Gastrocnemius medialis (tissue), 4 donors: ENCODE measurements at regions not wholly inside any gene's neighbourhood (a gene's known extent, or its start where the extent isn't known, plus 50 kb on each side); places are given as distances from the start of the nearest gene placed in this dataset.
"Not testable (repeated sequence)": the region's sequence is repeated elsewhere in the genome, so short reads cannot be mapped to it uniquely, and the experiment has no call there.

Source experiments
- ATAC-seq, 2 donors: fragments of 150-250 bp; one replicate each; pipeline ENCODE4 v1.9.1; 2016
- DNase-seq, 2 donors: peaks; one replicate each; pipeline ENCODE4 v3.0.0-alpha.2; 2019
- H3K27ac ChIP-seq, 4 donors: fragments of 200-600 bp; sonication (generic); 1 replicate in 1 of 4; 2 replicates in 3 of 4; pipeline ENCODE4 v1.5.1; 2016 to 2018; ENCODE audit warnings: mild to moderate bottlenecking in 2 of 4, moderate library complexity in 1 of 4
- H3K27me3 ChIP-seq, 3 donors: fragments of 200-600 bp; sonication (generic) in 2 of 3; 1 replicate in 1 of 3; 2 replicates in 2 of 3; pipeline versions ENCODE4 v1.5.1 to v1.6.0; 2016 to 2019; ENCODE audit warnings: mild to moderate bottlenecking in 1 of 3, moderate library complexity in 1 of 3
- H3K36me3 ChIP-seq, 2 donors: fragments of 200-600 bp; sonication (generic) in 1 of 2; one replicate each; pipeline ENCODE4 v1.5.1; 2017 to 2018
- H3K4me1 ChIP-seq, 2 donors: fragments of 200-600 bp; sonication (generic) in 1 of 2; one replicate each; pipeline ENCODE4 v1.5.1; 2016 to 2017; ENCODE audit warnings: mild to moderate bottlenecking in 2 of 2
- H3K4me3 ChIP-seq, 4 donors: fragments of 200-600 bp; sonication (generic) in 3 of 4; 1 replicate in 1 of 4; 2 replicates in 3 of 4; pipeline ENCODE4 v1.5.1; 2016 to 2019; ENCODE audit warnings: mild to moderate bottlenecking in 2 of 4
- H3K9me3 ChIP-seq, 3 donors: fragments of 200-600 bp; sonication (generic) in 2 of 3; 1 replicate in 1 of 3; 2 replicates in 2 of 3; pipeline ENCODE4 v1.5.1; 2016 to 2019
- POLR2A ChIP-seq, 2 donors: fragments of 450-650 bp; IDR thresholded peaks; one replicate each; pipeline ENCODE4 v1.6.1; 2017; ENCODE audit warnings: antibody characterized with exemption in 2 of 2, mild to moderate bottlenecking in 2 of 2, moderate library complexity in 2 of 2
- in situ Hi-C, 4 donors: fragments of 200-750 bp; cut with MboI; loops; one replicate each; pipeline versions ENCODE4 v1.15.0 to v1.8.0; 2017; ENCODE audit warnings: low sequenced_read_pairs in 4 of 4
- intact Hi-C: fragments of 100-400 bp; cut with DNase I; formaldehyde crosslinking; loops from one replicate; pipeline ENCODE4 v1.15.1; 2023; ENCODE audit warnings: low total_unique reads
- TF ChIP-seq, protein P1 (sequence below), 5 experiments: fragments of 450-650 bp in 3 of 5; fragments of 200-600 bp in 2 of 5; sonication (generic) in 2 of 5; IDR thresholded peaks in 4 of 5; conservative IDR thresholded peaks in 1 of 5; 1 replicate in 4 of 5; 2 replicates in 1 of 5; pipeline ENCODE4 v1.5.1; 2016 to 2019; ENCODE audit warnings: antibody characterized with exemption in 5 of 5, mild to moderate bottlenecking in 3 of 5, moderate library complexity in 3 of 5

DNA sequence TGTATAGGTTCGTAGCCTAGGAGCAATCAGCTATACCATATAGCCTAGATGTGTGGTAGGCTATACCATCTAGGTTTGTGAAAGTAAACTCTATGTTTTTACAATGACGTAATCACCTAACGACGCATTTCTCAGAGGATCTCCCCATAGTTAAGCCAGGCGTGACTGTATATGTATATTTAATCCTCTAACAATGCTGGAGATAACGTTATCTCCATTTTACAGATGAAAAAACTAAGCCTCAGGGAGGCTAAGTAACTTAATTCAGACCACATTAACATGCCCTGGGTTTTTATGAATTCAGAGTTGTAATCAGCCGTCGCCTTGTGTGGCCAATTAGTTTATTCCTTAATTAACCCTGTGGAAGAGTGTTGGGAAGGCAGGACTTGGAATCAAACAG, 107.7 kb upstream of the PLXNA2 start:
- ATAC-seq (no peak), DNase-seq (no peak)
- H3K4me3 ChIP-seq = no peak overlapping the region
- no peaks in the 10 kb centered on the region for H3K36me3 ChIP-seq
- intact Hi-C loops (no loop called here), in situ Hi-C loops (no loop called here)
- H3K4me1 ChIP-seq = no peaks in the 10 kb centered on the region
- TF ChIP-seq POLR2A (IDR thresholded peaks at IDR 0.05) = no peak
- TF ChIP-seq, protein P1, sequence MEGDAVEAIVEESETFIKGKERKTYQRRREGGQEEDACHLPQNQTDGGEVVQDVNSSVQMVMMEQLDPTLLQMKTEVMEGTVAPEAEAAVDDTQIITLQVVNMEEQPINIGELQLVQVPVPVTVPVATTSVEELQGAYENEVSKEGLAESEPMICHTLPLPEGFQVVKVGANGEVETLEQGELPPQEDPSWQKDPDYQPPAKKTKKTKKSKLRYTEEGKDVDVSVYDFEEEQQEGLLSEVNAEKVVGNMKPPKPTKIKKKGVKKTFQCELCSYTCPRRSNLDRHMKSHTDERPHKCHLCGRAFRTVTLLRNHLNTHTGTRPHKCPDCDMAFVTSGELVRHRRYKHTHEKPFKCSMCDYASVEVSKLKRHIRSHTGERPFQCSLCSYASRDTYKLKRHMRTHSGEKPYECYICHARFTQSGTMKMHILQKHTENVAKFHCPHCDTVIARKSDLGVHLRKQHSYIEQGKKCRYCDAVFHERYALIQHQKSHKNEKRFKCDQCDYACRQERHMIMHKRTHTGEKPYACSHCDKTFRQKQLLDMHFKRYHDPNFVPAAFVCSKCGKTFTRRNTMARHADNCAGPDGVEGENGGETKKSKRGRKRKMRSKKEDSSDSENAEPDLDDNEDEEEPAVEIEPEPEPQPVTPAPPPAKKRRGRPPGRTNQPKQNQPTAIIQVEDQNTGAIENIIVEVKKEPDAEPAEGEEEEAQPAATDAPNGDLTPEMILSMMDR (IDR thresholded peaks at IDR 0.05 in 4 of 5, conservative IDR thresholded peaks at IDR 0.05 in 1 of 5) = no peak
- H3K27me3 ChIP-seq = no peaks in the 10 kb centered on the region
- no peaks in the 10 kb centered on the region for H3K9me3 ChIP-seq
- H3K27ac ChIP-seq = no peak overlapping the region

DNA sequence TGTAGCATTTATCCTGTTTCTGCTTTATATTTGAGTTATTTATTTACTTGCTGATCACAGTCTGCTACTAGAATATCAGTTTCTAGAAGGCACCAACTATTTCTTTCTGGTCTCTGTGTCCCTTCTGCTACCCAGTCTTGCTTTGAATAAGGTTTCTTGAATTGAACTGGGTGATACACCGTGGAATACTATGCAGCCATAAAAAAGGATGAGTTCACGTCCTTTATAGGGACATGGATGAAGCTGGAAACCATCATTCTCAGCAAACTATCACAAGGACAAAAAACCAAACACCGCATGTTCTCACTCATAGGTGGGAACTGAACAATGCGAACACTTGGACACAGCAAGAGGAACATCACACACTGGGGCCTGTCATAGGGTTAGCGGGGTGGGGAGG, 109.6 kb upstream of the PLXNA2 start:
- intact Hi-C loops, H3K4me3 ChIP-seq, H3K27me3 ChIP-seq, H3K9me3 ChIP-seq, DNase-seq, ATAC-seq, in situ Hi-C loops, H3K27ac ChIP-seq, H3K36me3 ChIP-seq, H3K4me1 ChIP-seq: not testable (repeated sequence)

DNA sequence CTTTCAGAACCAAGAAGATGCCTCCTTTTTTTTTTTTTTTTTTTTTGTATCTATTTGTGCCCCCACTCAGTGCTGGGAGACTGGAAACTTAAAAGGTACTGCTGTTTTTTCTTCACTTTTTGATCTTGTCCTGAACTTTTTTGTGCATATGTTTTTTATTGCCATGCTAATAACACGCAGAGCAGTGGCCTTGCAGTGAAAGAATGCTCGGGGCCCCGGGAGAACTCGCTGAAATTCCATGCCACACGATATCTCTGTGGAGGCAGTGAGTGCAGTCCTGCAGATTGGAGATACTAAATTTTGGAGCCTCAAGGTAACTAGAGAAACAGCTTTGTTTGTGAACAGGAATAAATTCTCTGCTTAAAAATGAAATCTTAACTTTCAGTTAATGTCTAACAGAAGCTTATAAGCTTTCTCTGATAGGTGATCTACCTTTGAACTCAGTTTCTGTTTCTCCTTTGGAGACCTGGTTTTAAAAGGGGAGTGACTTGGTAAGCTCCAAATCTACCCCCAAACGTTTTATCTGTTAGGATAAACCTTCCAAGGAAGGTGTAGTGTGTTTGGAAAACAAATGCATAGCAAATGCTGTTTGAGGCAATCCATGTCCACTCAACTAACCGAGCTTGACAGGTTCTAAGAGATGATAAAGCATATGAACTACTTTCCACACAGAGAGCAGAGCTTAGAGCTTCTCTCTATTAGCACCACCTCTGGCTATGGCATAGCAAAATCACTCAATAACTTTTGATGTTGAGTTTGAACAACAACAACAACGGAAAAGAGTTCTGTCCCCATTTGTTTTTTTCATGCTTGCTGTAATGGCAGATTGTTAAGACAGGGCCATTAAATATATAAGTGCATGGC, 113.7 kb upstream of the PLXNA2 start:
- intact Hi-C loops (no loop called here), in situ Hi-C loops (no loop called here)
- Histone ChIP-seq H3K36me3 (no peaks in the 10 kb centered on the region), H3K4me1 (no peaks in the 10 kb centered on the region), H3K9me3 (no peaks in the 10 kb centered on the region), H3K4me3 (no peak overlapping the region), H3K27me3 (no peaks in the 10 kb centered on the region), H3K27ac (no peak overlapping the region)
- TF ChIP-seq, protein P1 (IDR thresholded peaks at IDR 0.05 in 4 of 5, conservative IDR thresholded peaks at IDR 0.05 in 1 of 5) = no peak
- TF ChIP-seq POLR2A (IDR thresholded peaks at IDR 0.05) = no peak
- DNase-seq (no peak), ATAC-seq (no peak)

DNA sequence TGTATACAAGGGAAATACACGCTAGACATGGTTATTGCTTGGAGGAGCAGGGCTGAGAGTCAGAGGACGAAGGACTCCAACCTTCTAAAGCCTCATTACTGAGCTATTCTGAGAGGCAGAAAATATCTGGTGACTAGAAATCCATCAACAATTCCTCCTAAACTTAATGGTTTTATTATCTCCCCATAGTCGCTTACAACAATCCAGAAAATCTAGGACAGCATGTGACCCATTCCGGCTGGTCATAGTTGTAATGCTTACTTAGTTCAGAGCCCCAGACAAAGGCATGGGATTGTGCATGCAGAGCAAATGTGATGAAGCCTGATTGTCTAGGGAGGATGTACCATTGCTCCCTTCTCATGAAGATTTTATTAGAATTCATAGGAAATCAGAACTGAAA, 114.5 kb upstream of the PLXNA2 start:
- Histone ChIP-seq H3K27ac (no peak overlapping the region), H3K4me1 (no peaks in the 10 kb centered on the region), H3K36me3 (no peaks in the 10 kb centered on the region), H3K4me3 (no peak overlapping the region), H3K9me3 (no peaks in the 10 kb centered on the region), H3K27me3 (no peaks in the 10 kb centered on the region)
- intact Hi-C loops = no loop called here
- ATAC-seq (no peak), DNase-seq (no peak)
- no peak for TF ChIP-seq POLR2A (IDR thresholded peaks at IDR 0.05)
- TF ChIP-seq, protein P1 (IDR thresholded peaks at IDR 0.05 in 4 of 5, conservative IDR thresholded peaks at IDR 0.05 in 1 of 5) = no peak
- in situ Hi-C loops = no loop called here

DNA sequence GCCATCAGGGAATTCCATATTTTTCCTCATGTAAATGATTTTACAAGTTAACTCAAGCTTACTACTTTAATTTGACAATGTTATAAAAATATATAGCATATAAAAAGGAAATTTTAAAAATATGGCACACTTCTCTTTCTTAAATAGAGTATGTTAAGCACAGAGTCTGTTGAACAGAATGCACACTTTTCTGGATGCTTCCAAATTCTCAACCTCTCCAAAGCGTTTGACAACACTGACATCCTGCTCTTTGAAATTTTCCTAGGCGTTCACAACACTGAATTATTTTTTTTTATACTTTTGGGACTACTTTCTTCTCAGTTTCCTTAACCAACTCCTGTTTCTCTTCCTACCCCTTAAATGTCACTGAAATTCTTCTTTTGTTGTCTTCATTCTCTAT, 117.8 kb upstream of the PLXNA2 start:
- DNase-seq (no peak), ATAC-seq (no peak)
- intact Hi-C loops = no loop called here
- TF ChIP-seq, protein P1 (IDR thresholded peaks at IDR 0.05 in 4 of 5, conservative IDR thresholded peaks at IDR 0.05 in 1 of 5) = no peak
- TF ChIP-seq POLR2A (IDR thresholded peaks at IDR 0.05) = no peak
- Histone ChIP-seq H3K27me3 (no peaks in the 10 kb centered on the region), H3K4me3 (no peak overlapping the region), H3K4me1 (no peaks in the 10 kb centered on the region), H3K9me3 (no peaks in the 10 kb centered on the region), H3K27ac (no peak overlapping the region), H3K36me3 (no peaks in the 10 kb centered on the region)
- in situ Hi-C loops = no loop called here
